ENCODE measurements at regions not wholly inside any gene's neighbourhood (a gene's known extent, or its start where the extent isn't known, plus 50 kb on each side); places are given as distances from the start of the nearest gene placed in this dataset.

- no TSS peak for BruUV-seq (replicated peaks)
- intact Hi-C loops (cut with micrococcal nuclease; ENCODE audit: unreplicated experiment), result no loop called here
Observed at GRCh38 chr9:107227774-107228173, 55.3 kb upstream of the RAD23B start.

DNA sequence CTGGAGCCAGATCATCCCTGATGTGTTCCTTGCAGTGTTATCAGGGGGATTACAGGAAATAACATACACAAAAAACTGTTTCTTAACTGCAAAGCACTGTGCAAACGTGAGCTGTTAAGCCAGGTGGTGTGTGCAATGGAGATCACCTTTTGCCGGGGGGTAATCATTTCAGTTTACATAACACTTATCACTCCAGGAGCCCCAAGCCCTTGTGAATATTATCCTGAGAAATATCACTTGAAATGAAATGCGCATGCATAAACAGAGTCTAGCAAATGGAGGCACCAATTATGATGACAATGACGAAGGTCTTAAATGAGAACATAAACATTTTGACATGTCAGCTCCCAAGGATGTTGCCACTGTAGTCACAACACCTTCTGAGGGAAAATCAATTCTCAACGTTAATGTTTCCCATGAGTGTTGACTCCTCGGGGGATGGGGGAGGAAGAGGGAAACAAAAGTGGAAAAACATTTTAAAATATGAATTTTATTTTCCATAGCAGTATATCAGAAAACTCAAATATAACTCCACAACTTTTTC, 54.5 kb upstream of the RAD23B start:
- intact Hi-C loops (cut with micrococcal nuclease; ENCODE audit: unreplicated experiment), result no loop called here
- BruUV-seq (replicated peaks), result no TSS peak
- Histone ChIP-seq H3K27me3 (replicated peaks; ENCODE audit: insufficient read depth, low read depth, low read length, poor library complexity) (peaks cover 11% of the 10 kb centered on the region), H3K9me3 (ENCODE audit: low read depth, low read length, poor library complexity, severe bottlenecking) (no peaks in the 10 kb centered on the region), H3K36me3 (ENCODE audit: insufficient read depth, low read length, poor library complexity, severe bottlenecking) (no peaks in the 10 kb centered on the region), H3K4me3 (ENCODE audit: low read depth, low read length, poor library complexity, severe bottlenecking) (no peak overlapping the region), H3K4me1 (ENCODE audit: insufficient read depth, low read length, poor library complexity, severe bottlenecking) (no peaks in the 10 kb centered on the region), H3K27ac (ENCODE audit: low read depth, low read length, poor library complexity, severe bottlenecking) (no peak overlapping the region)
- ChIA-PET CTCF (no interaction called here), POLR2A (ENCODE audit: low non-redundant PET) (no interaction called here)
- TF ChIP-seq EZH2 (IDR thresholded peaks at IDR 0.05; ENCODE audit: borderline replicate concordance, low read depth, low read length, poor library complexity, severe bottlenecking), result no peak
- TF ChIP-seq CTCF (conservative IDR thresholded peaks at IDR 0.05; ENCODE audit: low read depth, low read length), result no peak
- no peak for DNase-seq (ENCODE audit: low spot score)

More at GRCh38 chr9:107227774-107228173, 55.3 kb upstream of the RAD23B start:
- H3K4me3 ChIP-seq (ENCODE audit: low read depth, low read length, poor library complexity, severe bottlenecking), result no peak overlapping the region
- no peak for DNase-seq (ENCODE audit: low spot score)
- H3K4me1 ChIP-seq (ENCODE audit: insufficient read depth, low read length, poor library complexity, severe bottlenecking), result no peaks in the 10 kb centered on the region
- H3K27ac ChIP-seq (ENCODE audit: low read depth, low read length, poor library complexity, severe bottlenecking), result no peak overlapping the region
- peaks cover 11% of the 10 kb centered on the region for H3K27me3 ChIP-seq (replicated peaks; ENCODE audit: insufficient read depth, low read depth, low read length, poor library complexity)
- TF ChIP-seq EZH2 (IDR thresholded peaks at IDR 0.05; ENCODE audit: borderline replicate concordance, low read depth, low read length, poor library complexity, severe bottlenecking) (no peak), CTCF (conservative IDR thresholded peaks at IDR 0.05; ENCODE audit: low read depth, low read length) (no peak)
- ChIA-PET CTCF (interaction anchor here (0.5 kb wide), 1 partner anchor 123 kb away, joined by 3 read pairs; no protein-coding TSS in a partner anchor), POLR2A (ENCODE audit: low non-redundant PET) (no interaction called here)
- H3K9me3 ChIP-seq (ENCODE audit: low read depth, low read length, poor library complexity, severe bottlenecking), result no peaks in the 10 kb centered on the region
- no peaks in the 10 kb centered on the region for H3K36me3 ChIP-seq (ENCODE audit: insufficient read depth, low read length, poor library complexity, severe bottlenecking)

DNA sequence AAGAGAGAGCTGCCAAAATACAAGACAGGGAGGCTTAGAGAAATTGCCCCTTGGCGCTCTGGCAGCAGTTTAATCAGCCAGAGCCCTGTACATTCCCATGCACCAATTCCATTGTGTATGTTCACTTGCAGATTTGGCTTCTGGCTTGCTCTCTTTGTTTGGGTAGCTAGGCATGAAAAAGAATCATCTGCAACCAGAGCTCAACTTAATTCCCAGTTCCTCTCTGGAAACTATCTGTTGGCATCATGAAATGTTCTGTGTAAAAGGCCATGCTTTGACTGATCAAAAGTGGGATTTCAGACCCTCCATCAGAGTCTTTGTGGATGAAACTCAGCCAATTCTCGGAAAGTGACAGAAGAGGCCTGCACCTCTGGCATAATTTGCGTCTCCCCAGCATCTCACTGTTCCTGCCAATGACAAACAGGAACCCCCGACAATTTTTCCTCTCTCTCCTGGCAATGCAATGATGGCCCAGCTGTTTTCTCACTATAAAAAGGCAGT, 53.8 kb upstream of the RAD23B start:
- no peak for DNase-seq (ENCODE audit: low spot score)
- TF ChIP-seq CTCF (conservative IDR thresholded peaks at IDR 0.05; ENCODE audit: low read depth, low read length), result no peak
- no peak for TF ChIP-seq EZH2 (IDR thresholded peaks at IDR 0.05; ENCODE audit: borderline replicate concordance, low read depth, low read length, poor library complexity, severe bottlenecking)
- ChIA-PET CTCF (no interaction called here), POLR2A (ENCODE audit: low non-redundant PET) (no interaction called here)
- intact Hi-C loops (cut with micrococcal nuclease; ENCODE audit: unreplicated experiment), result no loop called here
- Histone ChIP-seq H3K4me1 (ENCODE audit: insufficient read depth, low read length, poor library complexity, severe bottlenecking) (no peaks in the 10 kb centered on the region), H3K36me3 (ENCODE audit: insufficient read depth, low read length, poor library complexity, severe bottlenecking) (no peaks in the 10 kb centered on the region), H3K4me3 (ENCODE audit: low read depth, low read length, poor library complexity, severe bottlenecking) (no peak overlapping the region), H3K9me3 (ENCODE audit: low read depth, low read length, poor library complexity, severe bottlenecking) (no peaks in the 10 kb centered on the region), H3K27ac (ENCODE audit: low read depth, low read length, poor library complexity, severe bottlenecking) (no peak overlapping the region), H3K27me3 (replicated peaks; ENCODE audit: insufficient read depth, low read depth, low read length, poor library complexity) (peaks cover 11% of the 10 kb centered on the region)
- no TSS peak for BruUV-seq (replicated peaks)
